GM23338 (cell line): ENCODE measurements at regions not wholly inside any gene's neighbourhood (a gene's known extent, or its start where the extent isn't known, plus 50 kb on each side); places are given as distances from the start of the nearest gene placed in this dataset.

Source experiments
- ATAC-seq: fragments of 200-7000 bp; cut with Tn5 transposase; 3 replicates; pipeline ENCODE4 v1.9.1; 2020
- DNase-seq: peaks from one replicate; pipeline ENCODE4 v3.0.0-alpha.2; 2015; ENCODE audit warnings: low spot score
- H2AFZ ChIP-seq: fragments of 200-600 bp; sonication (generic); 2 replicates; pipeline ENCODE4 v1.8.0; 2016; ENCODE audit warnings: antibody characterized with exemption, mild to moderate bottlenecking, moderate library complexity
- H3F3A ChIP-seq: fragments of 200-600 bp; sonication (generic); replicated peaks from 2 replicates; pipeline ENCODE4 v1.8.0; 2017; ENCODE audit warnings: antibody characterized with exemption, mixed run types, low read depth
- H3K27ac ChIP-seq: fragments of 200-600 bp; sonication (generic); 2 replicates; pipeline ENCODE4 v1.6.1; 2016; ENCODE audit warnings: low read depth
- H3K27me3 ChIP-seq: fragments of 200-600 bp; sonication (generic); 2 replicates; pipeline ENCODE4 v1.8.0; 2016; ENCODE audit warnings: mild to moderate bottlenecking, mixed run types, moderate library complexity; ENCODE audit not compliant: insufficient read depth
- H3K36me3 ChIP-seq: fragments of 200-600 bp; sonication (generic); 2 replicates; pipeline ENCODE4 v1.8.0; 2016; ENCODE audit warnings: mild to moderate bottlenecking; ENCODE audit not compliant: insufficient read depth
- H3K4me1 ChIP-seq: fragments of 200-600 bp; sonication (generic); 2 replicates; pipeline ENCODE4 v1.8.0; 2016; ENCODE audit warnings: mild to moderate bottlenecking, moderate library complexity; ENCODE audit not compliant: insufficient read depth
- H3K4me2 ChIP-seq: fragments of 200-600 bp; sonication (generic); 2 replicates; pipeline ENCODE4 v1.7.1; 2017; ENCODE audit warnings: mixed run types
- H3K4me3 ChIP-seq: fragments of 200-600 bp; sonication (generic); 2 replicates; pipeline ENCODE4 v1.6.1; 2016; ENCODE audit warnings: mixed run types
- H3K79me2 ChIP-seq: fragments of 200-600 bp; sonication (generic); replicated peaks from 2 replicates; pipeline ENCODE4 v1.8.0; 2017; ENCODE audit warnings: mild to moderate bottlenecking; ENCODE audit not compliant: insufficient read depth
- H3K9me2 ChIP-seq: fragments of 200-600 bp; sonication (generic); 2 replicates; pipeline ENCODE4 v1.8.0; 2017; ENCODE audit not compliant: insufficient read depth
- H4K20me1 ChIP-seq: fragments of 200-600 bp; sonication (generic); replicated peaks from 2 replicates; pipeline ENCODE4 v1.8.0; 2017; ENCODE audit warnings: mild to moderate bottlenecking; ENCODE audit not compliant: insufficient read depth
- H3K27ac Mint-ChIP-seq: 2 replicates; pipeline ENCODE4 v1.8.0; 2020; ENCODE audit warnings: inconsistent platforms, mild to moderate bottlenecking, moderate library complexity, mixed read lengths
- H3K27me3 Mint-ChIP-seq: 3 replicates; pipeline ENCODE4 v1.8.0; 2022; ENCODE audit warnings: low read depth, mild to moderate bottlenecking, moderate library complexity, mixed read lengths, inconsistent platforms; ENCODE audit not compliant: insufficient read depth, poor library complexity
- H3K36me3 Mint-ChIP-seq: 3 replicates; pipeline ENCODE4 v1.8.0; 2021; ENCODE audit warnings: low read depth, mild to moderate bottlenecking, inconsistent platforms, moderate library complexity, mixed read lengths
- H3K4me1 Mint-ChIP-seq: 3 replicates; pipeline ENCODE4 v1.8.0; 2020; ENCODE audit warnings: mild to moderate bottlenecking, inconsistent platforms, mixed read lengths
- H3K4me3 Mint-ChIP-seq: 3 replicates; pipeline ENCODE4 v1.8.0; 2021; ENCODE audit warnings: moderate library complexity, mild to moderate bottlenecking, inconsistent platforms, mixed read lengths
- H3K9me3 Mint-ChIP-seq: 3 replicates; pipeline ENCODE4 v1.8.0; 2020; ENCODE audit warnings: moderate library complexity, mild to moderate bottlenecking, inconsistent platforms, mixed read lengths
- CREB1 ChIP-seq: fragments of 250-450 bp; sonication (Bioruptor Pico); IDR thresholded peaks from 2 replicates; pipeline ENCODE4 v1.5.0; 2020; ENCODE audit warnings: low read depth, mild to moderate bottlenecking, moderate library complexity
- CTCF ChIP-seq, 2 experiments: fragments of 200-600 bp in 1 of 2; sonication (generic) in 1 of 2; conservative IDR thresholded peaks; 2 replicates each; pipeline versions ENCODE4 v1.5.1 to v1.6.1; 2016 to 2017; ENCODE audit warnings: antibody characterized with exemption in 2 of 2, low read depth in 2 of 2, mild to moderate bottlenecking in 2 of 2, moderate library complexity in 1 of 2
- ETS1 ChIP-seq: IDR thresholded peaks from 2 replicates; pipeline ENCODE4 v1.6.1; 2016; ENCODE audit warnings: antibody characterized with exemption
- EZH2 ChIP-seq: fragments of 200-600 bp; sonication (generic); IDR thresholded peaks from one replicate; pipeline ENCODE4 v1.8.0; 2017; ENCODE audit warnings: antibody characterized with exemption, mild to moderate bottlenecking, low read depth; ENCODE audit not compliant: unreplicated experiment
- EZH2phosphoT487 ChIP-seq: fragments of 200-600 bp; sonication (generic); IDR thresholded peaks from one replicate; pipeline ENCODE4 v1.8.1; 2018; ENCODE audit warnings: antibody characterized with exemption; ENCODE audit not compliant: unreplicated experiment
- JUNB ChIP-seq: IDR thresholded peaks from one replicate; pipeline ENCODE4 v1.6.1; 2016; ENCODE audit warnings: antibody characterized with exemption; ENCODE audit not compliant: unreplicated experiment
- NANOG ChIP-seq: IDR thresholded peaks from 2 replicates; pipeline ENCODE4 v1.6.1; 2016; ENCODE audit warnings: antibody characterized with exemption, borderline replicate concordance
- POLR2AphosphoS5 ChIP-seq: IDR thresholded peaks from 2 replicates; pipeline ENCODE4 v1.6.1; 2016; ENCODE audit warnings: antibody characterized with exemption, low read depth
- REST ChIP-seq: IDR thresholded peaks from one replicate; pipeline ENCODE4 v1.6.1; 2018; ENCODE audit warnings: antibody characterized with exemption; ENCODE audit not compliant: unreplicated experiment
- STAT1 ChIP-seq: IDR thresholded peaks from one replicate; pipeline ENCODE4 v1.6.1; 2016; ENCODE audit warnings: antibody characterized with exemption; ENCODE audit not compliant: unreplicated experiment
- ZNF114 ChIP-seq: fragments of 250-450 bp; sonication (Bioruptor Pico); IDR thresholded peaks from 2 replicates; pipeline ENCODE4 v1.5.0; 2020; ENCODE audit warnings: mild to moderate bottlenecking, moderate library complexity
- ZNF331 ChIP-seq: fragments of 250-450 bp; sonication (Bioruptor Pico); IDR thresholded peaks from 2 replicates; pipeline ENCODE4 v1.5.0; 2020; ENCODE audit warnings: low read depth, mild to moderate bottlenecking, moderate library complexity
- ZNF462 ChIP-seq: fragments of 250-450 bp; sonication (Bioruptor Pico); IDR thresholded peaks from 2 replicates; pipeline ENCODE4 v1.5.0; 2020; ENCODE audit warnings: mild to moderate bottlenecking, moderate library complexity

- Histone ChIP-seq H3K4me2 (no peak overlapping the region), H3K4me1 (no peaks in the 10 kb centered on the region), H3K27me3 (no peaks in the 10 kb centered on the region), H3F3A (no peaks in the 10 kb centered on the region), H3K27ac (no peak overlapping the region), H4K20me1 (no peaks in the 10 kb centered on the region), H3K36me3 (no peaks in the 10 kb centered on the region), H3K9me2 (no peaks in the 10 kb centered on the region), H3K79me2 (no peaks in the 10 kb centered on the region), H2AFZ (no peak overlapping the region), H3K4me3 (no peak overlapping the region)
- Mint-ChIP-seq H3K4me1 (no peaks in the 10 kb centered on the region), H3K9me3 (no peaks in the 10 kb centered on the region), H3K4me3 (no peak overlapping the region), H3K27me3 (no peaks in the 10 kb centered on the region), H3K36me3 (no peaks in the 10 kb centered on the region), H3K27ac (no peak overlapping the region)
- no peak for ATAC-seq
- DNase-seq = no peak
- no peak for TF ChIP-seq STAT1
- TF ChIP-seq EZH2 = no peak
- TF ChIP-seq ZNF331 (CRISPR knock-in tag) = no peak
- no peak for TF ChIP-seq REST
- no peak for TF ChIP-seq EZH2phosphoT487
- TF ChIP-seq POLR2AphosphoS5 = no peak
- TF ChIP-seq CTCF (conservative IDR thresholded peaks at IDR 0.05; ENCODE audit: low read depth in 2 of 2) = no peak
- no peak for TF ChIP-seq NANOG
- TF ChIP-seq CREB1 (CRISPR knock-in tag) = no peak
- no peak for TF ChIP-seq ZNF462
- no peak for TF ChIP-seq ETS1
- no peak for TF ChIP-seq JUNB
- TF ChIP-seq ZNF114 (CRISPR knock-in tag) = no peak
Observed at GRCh38 chrX:142296421-142296820, 91.3 kb upstream of the MAGEC2 start.
